ENCODE measurements at regions not wholly inside any gene's neighbourhood (a gene's known extent, or its start where the extent isn't known, plus 50 kb on each side); places are given as distances from the start of the nearest gene placed in this dataset.

DNA sequence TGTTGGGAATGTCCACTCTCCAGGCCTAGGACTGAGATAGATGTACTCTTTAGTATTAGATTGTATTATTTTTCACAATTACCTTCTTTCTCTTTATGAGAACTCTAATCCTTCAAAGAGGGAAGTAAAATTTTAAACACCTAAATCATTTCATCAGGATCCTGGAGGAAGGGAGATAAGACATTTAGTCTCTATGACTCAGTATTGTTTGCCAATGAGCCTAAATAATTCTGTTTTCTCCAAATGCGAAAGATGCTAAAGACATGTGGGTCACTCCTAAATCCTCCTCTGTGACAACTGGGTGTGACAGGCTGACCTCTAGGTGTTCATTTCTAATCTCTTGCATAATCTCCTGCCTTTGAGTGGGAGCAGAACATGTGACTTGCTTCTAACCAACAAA is 1736.6 kb upstream of the MIR17HG start:
- H3K4me3 ChIP-seq (ENCODE audit: low read depth, low read length): no peak overlapping the region
- DNase-seq (ENCODE audit: low read depth): no peak
- TF ChIP-seq, protein P1, sequence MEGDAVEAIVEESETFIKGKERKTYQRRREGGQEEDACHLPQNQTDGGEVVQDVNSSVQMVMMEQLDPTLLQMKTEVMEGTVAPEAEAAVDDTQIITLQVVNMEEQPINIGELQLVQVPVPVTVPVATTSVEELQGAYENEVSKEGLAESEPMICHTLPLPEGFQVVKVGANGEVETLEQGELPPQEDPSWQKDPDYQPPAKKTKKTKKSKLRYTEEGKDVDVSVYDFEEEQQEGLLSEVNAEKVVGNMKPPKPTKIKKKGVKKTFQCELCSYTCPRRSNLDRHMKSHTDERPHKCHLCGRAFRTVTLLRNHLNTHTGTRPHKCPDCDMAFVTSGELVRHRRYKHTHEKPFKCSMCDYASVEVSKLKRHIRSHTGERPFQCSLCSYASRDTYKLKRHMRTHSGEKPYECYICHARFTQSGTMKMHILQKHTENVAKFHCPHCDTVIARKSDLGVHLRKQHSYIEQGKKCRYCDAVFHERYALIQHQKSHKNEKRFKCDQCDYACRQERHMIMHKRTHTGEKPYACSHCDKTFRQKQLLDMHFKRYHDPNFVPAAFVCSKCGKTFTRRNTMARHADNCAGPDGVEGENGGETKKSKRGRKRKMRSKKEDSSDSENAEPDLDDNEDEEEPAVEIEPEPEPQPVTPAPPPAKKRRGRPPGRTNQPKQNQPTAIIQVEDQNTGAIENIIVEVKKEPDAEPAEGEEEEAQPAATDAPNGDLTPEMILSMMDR (IDR thresholded peaks at IDR 0.05; ENCODE audit: insufficient read depth, low read length): no peak

DNA sequence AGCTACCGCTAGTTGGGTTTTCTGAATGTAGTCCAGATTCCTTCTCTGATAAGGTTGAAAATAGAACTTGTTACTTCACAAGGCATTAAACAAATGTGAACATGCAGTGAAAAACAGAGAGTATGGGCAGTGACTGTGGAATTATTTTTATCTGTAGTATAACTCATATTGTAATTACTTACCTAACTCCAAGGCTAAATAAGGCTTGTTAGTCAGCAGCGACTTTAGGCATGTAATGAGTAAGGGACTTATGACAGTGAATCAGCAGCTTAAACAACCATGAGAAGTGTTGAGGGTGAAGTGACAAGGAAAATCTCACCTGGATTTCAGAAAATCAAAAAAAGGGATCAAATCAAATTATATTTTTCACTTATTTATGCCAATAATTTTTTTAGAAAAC is 1719.5 kb upstream of the MIR17HG start:
- no peak overlapping the region for H3K4me3 ChIP-seq (ENCODE audit: low read depth, low read length)
- DNase-seq (ENCODE audit: low read depth): no peak
- TF ChIP-seq, protein P1 (IDR thresholded peaks at IDR 0.05; ENCODE audit: insufficient read depth, low read length): no peak

DNA sequence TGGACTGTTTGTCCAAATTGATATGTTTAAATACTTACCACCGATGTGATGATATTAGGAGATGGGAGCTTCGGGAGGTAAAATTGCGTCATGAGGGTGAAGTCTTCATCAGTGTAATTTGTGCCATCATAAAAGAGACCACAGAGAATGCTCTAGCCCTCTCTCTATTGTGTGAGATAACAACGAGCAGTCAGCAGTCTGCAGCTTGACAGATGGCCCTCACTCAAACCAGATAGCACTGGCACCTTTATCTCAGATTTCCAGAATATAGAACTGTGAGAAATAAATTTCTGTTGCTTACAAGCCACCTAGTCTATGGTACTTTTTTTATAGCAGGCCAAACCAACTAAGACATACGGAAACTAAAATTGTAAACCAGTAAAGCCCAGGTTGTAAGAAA is 1718.9 kb upstream of the MIR17HG start:
- TF ChIP-seq, protein P1 (IDR thresholded peaks at IDR 0.05; ENCODE audit: insufficient read depth, low read length): no peak
- no peak for DNase-seq (ENCODE audit: low read depth)
- no peak overlapping the region for H3K4me3 ChIP-seq (ENCODE audit: low read depth, low read length)

DNA sequence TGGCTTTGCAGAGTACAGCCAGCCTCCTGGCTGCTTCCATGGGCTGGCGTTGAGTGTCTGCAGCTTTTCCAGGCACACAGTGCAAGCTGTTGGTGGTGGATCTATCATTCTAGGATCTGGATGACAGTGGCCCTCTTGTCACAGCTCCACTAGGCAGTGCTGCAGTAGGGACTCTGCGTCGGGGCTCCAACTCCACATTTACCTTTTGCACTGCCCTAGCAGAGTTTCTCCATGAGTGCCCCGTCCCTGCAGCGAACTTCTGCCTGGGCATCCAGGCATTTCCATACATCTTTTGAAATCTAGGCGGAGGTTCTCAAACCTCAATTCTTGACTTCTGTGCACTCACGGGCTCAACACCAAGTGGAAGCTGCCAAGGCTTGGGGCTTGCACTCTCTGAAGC is 1697.3 kb upstream of the MIR17HG start:
- DNase-seq (ENCODE audit: low read depth): no peak
- H3K4me3 ChIP-seq (ENCODE audit: low read depth, low read length): no peak overlapping the region
- TF ChIP-seq, protein P1 (IDR thresholded peaks at IDR 0.05; ENCODE audit: insufficient read depth, low read length): no peak

DNA sequence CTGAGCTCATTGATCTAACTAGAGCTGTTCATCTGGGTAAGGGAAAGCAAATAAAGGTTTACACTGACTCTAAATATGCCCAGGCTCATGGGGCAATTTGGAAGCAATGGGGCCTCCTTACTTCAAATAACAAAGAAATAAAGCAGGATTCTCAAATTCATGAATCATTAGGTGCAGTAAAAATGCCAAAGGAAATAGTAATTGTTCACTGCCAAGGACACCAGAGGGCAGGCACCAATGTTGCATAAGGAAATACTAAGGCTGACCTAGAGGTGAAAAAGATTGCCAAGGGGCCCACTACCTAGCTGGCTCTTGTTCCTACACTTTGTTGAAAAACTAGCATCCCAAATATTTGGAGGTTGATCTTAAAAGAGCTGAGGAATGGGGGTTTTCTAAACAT is 1686.7 kb upstream of the MIR17HG start:
- no peak for DNase-seq (ENCODE audit: low read depth)
- no peak overlapping the region for H3K4me3 ChIP-seq (ENCODE audit: low read depth, low read length)
- TF ChIP-seq, protein P1 (IDR thresholded peaks at IDR 0.05; ENCODE audit: insufficient read depth, low read length): no peak

DNA sequence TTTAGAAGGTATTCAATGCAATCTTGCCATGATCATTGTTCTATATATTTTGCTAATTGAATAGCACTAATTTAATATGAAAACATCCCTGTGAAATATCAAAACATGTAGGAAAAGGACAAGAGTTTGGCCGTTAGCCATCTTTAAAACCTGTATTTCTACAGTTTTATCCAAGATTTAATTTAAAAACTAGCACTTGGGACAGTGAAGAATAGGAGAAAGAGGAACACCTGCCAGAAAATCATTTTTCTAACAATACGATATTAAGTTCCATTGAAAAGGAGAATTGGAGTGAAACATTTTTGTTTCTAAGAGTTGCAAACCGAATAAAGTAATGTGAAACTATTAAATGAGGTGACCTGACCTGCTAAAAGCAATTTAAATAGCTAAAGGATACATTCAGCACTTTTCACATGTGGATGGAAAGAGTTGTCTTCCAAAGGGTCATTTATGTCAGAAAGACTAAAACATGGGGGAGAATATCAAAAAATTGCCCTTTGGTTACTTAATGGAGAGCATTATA is 1673.6 kb upstream of the MIR17HG start:
- no peak overlapping the region for H3K4me3 ChIP-seq (ENCODE audit: low read depth, low read length)

More for the DNA sequence above, 1673.6 kb upstream of the MIR17HG start:
- TF ChIP-seq, protein P1 (IDR thresholded peaks at IDR 0.05; ENCODE audit: insufficient read depth, low read length): no peak
- no peak for DNase-seq (ENCODE audit: low read depth)
